Neural cell (in vitro differentiated cells): ENCODE measurements at regions not wholly inside any gene's neighbourhood (a gene's known extent, or its start where the extent isn't known, plus 50 kb on each side); places are given as distances from the start of the nearest gene placed in this dataset.

Experiments used
- H2AFZ ChIP-seq: fragments of 200-600, 300-800 bp; sonication (generic), shearing (Covaris generic); 2 replicates; pipeline ENCODE4 v1.6.0; 2014; ENCODE audit warnings: low read depth, mild to moderate bottlenecking, antibody characterized with exemption, low read length, moderate library complexity
- H3F3A ChIP-seq: fragments of 200-600 bp; shearing (Covaris generic); 2 replicates; pipeline ENCODE4 v1.6.1; 2016; ENCODE audit warnings: mild to moderate bottlenecking, moderate library complexity, mixed read lengths, antibody characterized with exemption, low read length; ENCODE audit not compliant: insufficient read depth, poor library complexity, severe bottlenecking
- H3K27ac ChIP-seq: fragments of 200-600, 300-800 bp; sonication (generic), shearing (Covaris generic); 2 replicates; pipeline ENCODE4 v1.5.1; 2014; ENCODE audit warnings: mild to moderate bottlenecking, low read length, moderate library complexity
- H3K27me3 ChIP-seq: fragments of 300-800, 200-600 bp; sonication (generic), shearing (Covaris generic); 2 replicates; pipeline ENCODE4 v1.6.0; 2014; ENCODE audit warnings: mild to moderate bottlenecking, low read depth, low read length, moderate library complexity; ENCODE audit not compliant: insufficient read depth
- H3K36me3 ChIP-seq: fragments of 300-800, 200-600 bp; sonication (generic), shearing (Covaris generic); 2 replicates; pipeline ENCODE4 v1.5.1; 2014; ENCODE audit warnings: mild to moderate bottlenecking, antibody characterized with exemption, low read length, moderate library complexity; ENCODE audit not compliant: insufficient read depth
- H3K4me2 ChIP-seq: fragments of 300-800, 200-600 bp; sonication (generic), shearing (Covaris generic); 2 replicates; pipeline ENCODE4 v1.6.0; 2014; ENCODE audit warnings: mild to moderate bottlenecking, low read length
- H3K4me3 ChIP-seq: fragments of 300-800, 200-600 bp; sonication (generic), shearing (Covaris generic); 2 replicates; pipeline ENCODE4 v1.5.1; 2014; ENCODE audit warnings: mild to moderate bottlenecking, low read length, moderate library complexity
- H3K79me2 ChIP-seq: fragments of 200-600 bp; shearing (Covaris generic); replicated peaks from 2 replicates; pipeline ENCODE4 v1.6.0; 2014; ENCODE audit warnings: mild to moderate bottlenecking, low read length, moderate library complexity; ENCODE audit not compliant: insufficient read depth
- H3K9ac ChIP-seq: fragments of 300-800, 200-600 bp; sonication (generic), shearing (Covaris generic); 2 replicates; pipeline ENCODE4 v1.6.1; 2016; ENCODE audit warnings: mild to moderate bottlenecking, low read length, mixed read lengths
- H3K9me2 ChIP-seq: fragments of 200-600 bp; shearing (Covaris generic); 2 replicates; pipeline ENCODE4 v1.6.1; 2016; ENCODE audit warnings: mild to moderate bottlenecking, low read length, mixed read lengths; ENCODE audit not compliant: insufficient read depth
- H3K9me3 ChIP-seq: fragments of 200-600, 300-800 bp; sonication (generic), shearing (Covaris generic); 2 replicates; pipeline ENCODE4 v1.6.1; 2016; ENCODE audit warnings: mild to moderate bottlenecking, mixed run types, low read length, moderate library complexity, mixed read lengths
- H4K20me1 ChIP-seq: fragments of 200-600 bp; shearing (Covaris generic); 2 replicates; pipeline ENCODE4 v1.6.1; 2016; ENCODE audit warnings: mild to moderate bottlenecking, mixed run types; ENCODE audit not compliant: insufficient read depth
- EP300 ChIP-seq: fragments of 450-650 bp; conservative IDR thresholded peaks from 2 replicates; pipeline ENCODE4 v1.6.1; 2014; ENCODE audit warnings: antibody characterized with exemption, mild to moderate bottlenecking, moderate library complexity; ENCODE audit not compliant: poor library complexity, severe bottlenecking
- EZH2 ChIP-seq: fragments of 200-600, 300-800 bp; shearing (Covaris generic), sonication (generic); IDR thresholded peaks from 2 replicates; pipeline ENCODE4 v1.6.1; 2014; ENCODE audit warnings: antibody characterized with exemption, low read length, borderline replicate concordance, mild to moderate bottlenecking; ENCODE audit not compliant: insufficient read depth, poor library complexity, severe bottlenecking
- MXI1 ChIP-seq: fragments of 450-650 bp; conservative IDR thresholded peaks from 2 replicates; pipeline ENCODE4 v1.6.1; 2014; ENCODE audit warnings: antibody characterized with exemption, mild to moderate bottlenecking; ENCODE audit not compliant: poor library complexity, severe bottlenecking
- POLR2AphosphoS5 ChIP-seq: IDR thresholded peaks from 2 replicates; pipeline ENCODE4 v1.6.1; 2012
- RAD21 ChIP-seq: fragments of 450-650 bp; conservative IDR thresholded peaks from 2 replicates; pipeline ENCODE4 v1.6.1; 2014; ENCODE audit warnings: antibody characterized with exemption, mild to moderate bottlenecking, moderate library complexity
- SMC3 ChIP-seq: fragments of 450-650 bp; conservative IDR thresholded peaks from 2 replicates; pipeline ENCODE4 v1.6.1; 2014; ENCODE audit warnings: antibody characterized with exemption, mild to moderate bottlenecking, moderate library complexity; ENCODE audit not compliant: poor library complexity
- TAF1 ChIP-seq: IDR thresholded peaks from 2 replicates; pipeline ENCODE4 v1.6.1; 2012; ENCODE audit warnings: low read depth
- TF ChIP-seq, protein P1 (sequence below): fragments of 450-650 bp; IDR thresholded peaks from 2 replicates; pipeline ENCODE4 v1.5.1; 2014; ENCODE audit warnings: antibody characterized with exemption, mild to moderate bottlenecking, moderate library complexity; ENCODE audit not compliant: poor library complexity, severe bottlenecking
- TF ChIP-seq, protein P2 (sequence below): IDR thresholded peaks from 2 replicates; pipeline ENCODE4 v1.6.1; 2012; ENCODE audit warnings: borderline replicate concordance

DNA sequence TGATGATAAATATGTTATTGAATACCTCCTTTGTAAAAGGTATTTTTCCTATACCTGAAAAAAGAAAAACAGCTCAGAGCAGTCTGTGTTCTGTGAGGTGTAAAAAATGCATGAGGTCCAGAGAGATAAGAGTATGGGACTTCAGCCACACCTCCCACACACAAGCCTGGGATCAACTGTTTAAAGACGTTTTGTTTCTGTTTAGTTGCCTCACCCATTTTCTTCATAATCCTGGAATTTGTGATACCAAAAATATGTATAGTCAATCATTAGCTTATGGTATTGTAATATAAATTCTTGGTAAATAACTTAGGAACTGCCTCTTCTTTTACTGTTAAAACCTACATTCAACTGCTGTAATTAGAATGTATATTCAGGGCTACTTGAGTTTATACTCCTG is 1322.9 kb upstream of the TMEFF2 start:
- Histone ChIP-seq H4K20me1 (no peaks in the 10 kb centered on the region), H3K79me2 (no peaks in the 10 kb centered on the region), H3K27ac (no peak overlapping the region), H3K36me3 (no peaks in the 10 kb centered on the region), H3K9me2 (no peaks in the 10 kb centered on the region), H3K9me3 (no peaks in the 10 kb centered on the region), H3K4me3 (no peak overlapping the region), H3K9ac (no peak overlapping the region), H2AFZ (no peak overlapping the region), H3F3A (no peaks in the 10 kb centered on the region), H3K4me2 (no peak overlapping the region), H3K27me3 (no peaks in the 10 kb centered on the region)
- no peak for TF ChIP-seq POLR2AphosphoS5
- TF ChIP-seq SMC3: no peak
- no peak for TF ChIP-seq EZH2
- TF ChIP-seq, protein P1, sequence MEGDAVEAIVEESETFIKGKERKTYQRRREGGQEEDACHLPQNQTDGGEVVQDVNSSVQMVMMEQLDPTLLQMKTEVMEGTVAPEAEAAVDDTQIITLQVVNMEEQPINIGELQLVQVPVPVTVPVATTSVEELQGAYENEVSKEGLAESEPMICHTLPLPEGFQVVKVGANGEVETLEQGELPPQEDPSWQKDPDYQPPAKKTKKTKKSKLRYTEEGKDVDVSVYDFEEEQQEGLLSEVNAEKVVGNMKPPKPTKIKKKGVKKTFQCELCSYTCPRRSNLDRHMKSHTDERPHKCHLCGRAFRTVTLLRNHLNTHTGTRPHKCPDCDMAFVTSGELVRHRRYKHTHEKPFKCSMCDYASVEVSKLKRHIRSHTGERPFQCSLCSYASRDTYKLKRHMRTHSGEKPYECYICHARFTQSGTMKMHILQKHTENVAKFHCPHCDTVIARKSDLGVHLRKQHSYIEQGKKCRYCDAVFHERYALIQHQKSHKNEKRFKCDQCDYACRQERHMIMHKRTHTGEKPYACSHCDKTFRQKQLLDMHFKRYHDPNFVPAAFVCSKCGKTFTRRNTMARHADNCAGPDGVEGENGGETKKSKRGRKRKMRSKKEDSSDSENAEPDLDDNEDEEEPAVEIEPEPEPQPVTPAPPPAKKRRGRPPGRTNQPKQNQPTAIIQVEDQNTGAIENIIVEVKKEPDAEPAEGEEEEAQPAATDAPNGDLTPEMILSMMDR: no peak
- no peak for TF ChIP-seq RAD21
- no peak for TF ChIP-seq TAF1
- TF ChIP-seq MXI1: no peak
- TF ChIP-seq, protein P2, sequence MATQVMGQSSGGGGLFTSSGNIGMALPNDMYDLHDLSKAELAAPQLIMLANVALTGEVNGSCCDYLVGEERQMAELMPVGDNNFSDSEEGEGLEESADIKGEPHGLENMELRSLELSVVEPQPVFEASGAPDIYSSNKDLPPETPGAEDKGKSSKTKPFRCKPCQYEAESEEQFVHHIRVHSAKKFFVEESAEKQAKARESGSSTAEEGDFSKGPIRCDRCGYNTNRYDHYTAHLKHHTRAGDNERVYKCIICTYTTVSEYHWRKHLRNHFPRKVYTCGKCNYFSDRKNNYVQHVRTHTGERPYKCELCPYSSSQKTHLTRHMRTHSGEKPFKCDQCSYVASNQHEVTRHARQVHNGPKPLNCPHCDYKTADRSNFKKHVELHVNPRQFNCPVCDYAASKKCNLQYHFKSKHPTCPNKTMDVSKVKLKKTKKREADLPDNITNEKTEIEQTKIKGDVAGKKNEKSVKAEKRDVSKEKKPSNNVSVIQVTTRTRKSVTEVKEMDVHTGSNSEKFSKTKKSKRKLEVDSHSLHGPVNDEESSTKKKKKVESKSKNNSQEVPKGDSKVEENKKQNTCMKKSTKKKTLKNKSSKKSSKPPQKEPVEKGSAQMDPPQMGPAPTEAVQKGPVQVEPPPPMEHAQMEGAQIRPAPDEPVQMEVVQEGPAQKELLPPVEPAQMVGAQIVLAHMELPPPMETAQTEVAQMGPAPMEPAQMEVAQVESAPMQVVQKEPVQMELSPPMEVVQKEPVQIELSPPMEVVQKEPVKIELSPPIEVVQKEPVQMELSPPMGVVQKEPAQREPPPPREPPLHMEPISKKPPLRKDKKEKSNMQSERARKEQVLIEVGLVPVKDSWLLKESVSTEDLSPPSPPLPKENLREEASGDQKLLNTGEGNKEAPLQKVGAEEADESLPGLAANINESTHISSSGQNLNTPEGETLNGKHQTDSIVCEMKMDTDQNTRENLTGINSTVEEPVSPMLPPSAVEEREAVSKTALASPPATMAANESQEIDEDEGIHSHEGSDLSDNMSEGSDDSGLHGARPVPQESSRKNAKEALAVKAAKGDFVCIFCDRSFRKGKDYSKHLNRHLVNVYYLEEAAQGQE: no peak
- no peak for TF ChIP-seq EP300

DNA sequence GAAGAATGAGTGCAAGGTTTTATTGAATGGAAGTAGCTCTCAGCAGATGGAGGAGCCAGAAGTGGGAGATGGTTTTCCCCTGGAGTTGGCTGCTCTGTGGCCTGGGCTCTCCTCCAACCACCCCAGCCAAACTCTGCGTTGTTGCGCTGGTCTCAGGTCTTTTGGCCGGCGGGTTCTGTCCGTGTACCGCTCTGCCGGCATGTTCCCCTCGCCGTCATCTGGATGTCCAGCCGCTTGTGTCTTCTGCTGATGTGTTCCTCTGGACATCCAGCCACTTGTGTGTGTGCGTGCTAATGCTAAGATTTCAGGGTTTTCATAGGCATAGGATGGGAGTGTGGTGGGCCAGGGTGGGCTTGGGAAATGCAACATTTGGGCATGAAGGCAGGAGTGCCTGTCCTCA is 1311.3 kb upstream of the TMEFF2 start:
- no peaks in the 10 kb centered on the region for H3K36me3 ChIP-seq
- H3K79me2 ChIP-seq: no peaks in the 10 kb centered on the region
- no peak overlapping the region for H3K27ac ChIP-seq
- no peak for TF ChIP-seq EZH2
- TF ChIP-seq SMC3: no peak
- no peak for TF ChIP-seq EP300
- no peak for TF ChIP-seq TAF1
- TF ChIP-seq MXI1: no peak
- TF ChIP-seq POLR2AphosphoS5: no peak
- TF ChIP-seq, protein P1: no peak
- no peak for TF ChIP-seq RAD21
- TF ChIP-seq, protein P2: no peak
- H3K9me3 ChIP-seq: no peaks in the 10 kb centered on the region
- no peak overlapping the region for H3K9ac ChIP-seq
- no peak overlapping the region for H3K4me2 ChIP-seq
- H3F3A ChIP-seq: no peaks in the 10 kb centered on the region
- H3K27me3 ChIP-seq: no peaks in the 10 kb centered on the region
- no peak overlapping the region for H2AFZ ChIP-seq
- H4K20me1 ChIP-seq: no peaks in the 10 kb centered on the region
- H3K9me2 ChIP-seq: no peaks in the 10 kb centered on the region
- H3K4me3 ChIP-seq: no peak overlapping the region
